T-cell (primary cell): ENCODE measurements at regions not wholly inside any gene's neighbourhood (a gene's known extent, or its start where the extent isn't known, plus 50 kb on each side); places are given as distances from the start of the nearest gene placed in this dataset.

Source experiments
- ATAC-seq, 4 experiments: fragments of 200-7000 bp in 3 of 4; fragments of 150-1000 bp in 1 of 4; cut with Tn5 transposase; replicated peaks in 1 of 4; 1 replicate in 3 of 4; 2 replicates in 1 of 4; pipeline ENCODE4 v1.10.0; 2021; ENCODE audit warnings: moderate library complexity in 3 of 4, mild to moderate bottlenecking in 2 of 4, moderate number of reproducible peaks in 1 of 4
- CTCF ChIA-PET, 2 donors: fragments of 300-600 bp; sonication (Branson Sonifier 250); formaldehyde crosslinking; loops; one replicate each; lab custom pipeline; 2022; ENCODE audit warnings: antibody characterized with exemption in 2 of 2; lab: Charles Lee
- POLR2A ChIA-PET, 2 donors: fragments of 300-600 bp; sonication (Branson Sonifier 250); formaldehyde crosslinking; loops; one replicate each; lab custom pipeline; 2022; ENCODE audit warnings: antibody characterized with exemption in 2 of 2; lab: Charles Lee
- DNase-seq, 35 experiments: peaks; one replicate each; pipeline versions ENCODE4 v3.0.0 to v3.0.0-alpha.2; 2013 to 2023
- H3K27ac ChIP-seq: one replicate; pipeline ENCODE4 v1.5.1; 2013; ENCODE audit warnings: low read length
- H3K27me3 ChIP-seq, 2 experiments: replicated peaks in 1 of 2; 1 replicate in 1 of 2; 2 replicates in 1 of 2; pipeline versions ENCODE4 v1.6.1 to v1.7.0; 2013; ENCODE audit warnings: low read length in 1 of 2, mixed read lengths in 1 of 2; ENCODE audit not compliant: control insufficient read depth in 2 of 2, insufficient read depth in 2 of 2; ENCODE audit errors: extremely low read depth in 1 of 2
- H3K36me3 ChIP-seq, 2 donors: 1 replicate in 1 of 2; 2 replicates in 1 of 2; pipeline versions ENCODE4 v1.6.1 to v1.7.0; 2013; ENCODE audit warnings: low read length in 1 of 2; ENCODE audit not compliant: control insufficient read depth in 2 of 2, insufficient read depth in 1 of 2; ENCODE audit errors: extremely low read depth in 1 of 2
- H3K4me1 ChIP-seq, 2 experiments: 1 replicate in 1 of 2; 2 replicates in 1 of 2; pipeline versions ENCODE4 v1.6.1 to v1.7.0; 2013; ENCODE audit warnings: low read length in 2 of 2, mixed read lengths in 1 of 2; ENCODE audit not compliant: insufficient read depth in 2 of 2, control insufficient read depth in 1 of 2; ENCODE audit errors: extremely low read depth in 1 of 2
- H3K4me3 ChIP-seq, 2 donors: 1 replicate in 1 of 2; 2 replicates in 1 of 2; pipeline versions ENCODE4 v1.5.1 to v1.7.0; 2013; ENCODE audit warnings: mild to moderate bottlenecking in 2 of 2, low read length in 1 of 2, moderate library complexity in 1 of 2; ENCODE audit not compliant: control insufficient read depth in 1 of 2; ENCODE audit errors: extremely low read depth in 1 of 2
- H3K9me3 ChIP-seq: 2 replicates; pipeline ENCODE4 v1.7.0; 2013
- H3K27ac Mint-ChIP-seq, 2 donors: one replicate each; pipeline ENCODE4 v1.8.0; 2020 to 2021; ENCODE audit warnings: mild to moderate bottlenecking in 2 of 2, mixed read lengths in 2 of 2
- H3K27me3 Mint-ChIP-seq, 2 donors: one replicate each; pipeline ENCODE4 v1.8.0; 2021 to 2022; ENCODE audit warnings: mixed read lengths in 2 of 2
- H3K36me3 Mint-ChIP-seq: one replicate; pipeline ENCODE4 v1.8.0; 2021; ENCODE audit warnings: mixed read lengths
- H3K4me1 Mint-ChIP-seq, 3 donors: one replicate each; pipeline ENCODE4 v1.8.0; 2020 to 2022; ENCODE audit warnings: mixed read lengths in 3 of 3, mild to moderate bottlenecking in 1 of 3
- H3K4me3 Mint-ChIP-seq, 3 donors: one replicate each; pipeline ENCODE4 v1.8.0; 2020 to 2022; ENCODE audit warnings: mild to moderate bottlenecking in 3 of 3, mixed read lengths in 3 of 3, moderate library complexity in 3 of 3
- H3K9me3 Mint-ChIP-seq, 3 donors: one replicate each; pipeline ENCODE4 v1.8.0; 2020 to 2022; ENCODE audit warnings: mixed read lengths in 3 of 3
- WGBS: methylation state at CpG from one replicate; pipeline ENCODE4 v1.1.5; 2013; ENCODE audit warnings: missing lambda C conversion rate; ENCODE audit not compliant: insufficient coverage; 5-methylcytosine and 5-hydroxymethylcytosine counted together

GRCh38 chr18:1865869-1866268 is 705.4 kb downstream of the METTL4 start:
- no peak for ATAC-seq
- 87% methylated on average over 3 of the region's 3 CpGs for WGBS
- DNase-seq, result no peak
- H3K27me3 ChIP-seq, result no peaks in the 10 kb centered on the region
- no peaks in the 10 kb centered on the region for H3K9me3 ChIP-seq
- H3K4me1 ChIP-seq, result no peaks in the 10 kb centered on the region
- Mint-ChIP-seq H3K27ac (no peak overlapping the region), H3K4me3 (no peak overlapping the region), H3K9me3 (peaks cover 0 to 12% (median 3%) of the 10 kb centered on the region in 3 donors), H3K4me1 (no peaks in the 10 kb centered on the region), H3K27me3 (peaks cover 0 to 3% of the 10 kb centered on the region in 2 donors), H3K36me3 (no peaks in the 10 kb centered on the region)
- no peak overlapping the region for H3K4me3 ChIP-seq
- CTCF ChIA-PET, result no interaction called here
- POLR2A ChIA-PET, result no interaction called here
- no peak overlapping the region for H3K27ac ChIP-seq
- no peaks in the 10 kb centered on the region for H3K36me3 ChIP-seq

GRCh38 chr18:1872274-1872673 is 699.0 kb downstream of the METTL4 start:
- Mint-ChIP-seq H3K4me1 (no peaks in the 10 kb centered on the region), H3K9me3 (peaks cover 0 to 2% (median 0%) of the 10 kb centered on the region in 3 donors), H3K27me3 (no peaks in the 10 kb centered on the region), H3K4me3 (no peak overlapping the region), H3K36me3 (no peaks in the 10 kb centered on the region), H3K27ac (no peak overlapping the region)
- DNase-seq (no peak), ATAC-seq (no peak)
- Histone ChIP-seq H3K36me3 (no peaks in the 10 kb centered on the region), H3K27me3 (no peaks in the 10 kb centered on the region), H3K9me3 (no peaks in the 10 kb centered on the region), H3K4me1 (no peaks in the 10 kb centered on the region), H3K4me3 (no peak overlapping the region), H3K27ac (no peak overlapping the region)
- no CpG with 5 or more reads among the region's 2 CpGs for WGBS
- ChIA-PET POLR2A (no interaction called here), CTCF (no interaction called here)

GRCh38 chr18:1875219-1875618 is 696.1 kb downstream of the METTL4 start:
- H3K36me3 ChIP-seq, result no peaks in the 10 kb centered on the region
- Mint-ChIP-seq H3K27ac (no peak overlapping the region), H3K9me3 (no peaks in the 10 kb centered on the region), H3K27me3 (no peaks in the 10 kb centered on the region), H3K36me3 (no peaks in the 10 kb centered on the region), H3K4me1 (no peaks in the 10 kb centered on the region), H3K4me3 (no peak overlapping the region)
- CTCF ChIA-PET, result no interaction called here
- no peak for ATAC-seq
- WGBS, result 65% methylated on average over 3 of the region's 3 CpGs
- H3K27me3 ChIP-seq, result no peaks in the 10 kb centered on the region
- H3K4me3 ChIP-seq, result no peak overlapping the region
- no peak for DNase-seq
- POLR2A ChIA-PET, result interaction anchor here in 1 of 2 donors (0.6 kb wide), 1 partner anchor 335 kb away, joined by 6 read pairs; no protein-coding TSS in a partner anchor
- no peaks in the 10 kb centered on the region for H3K9me3 ChIP-seq
- no peak overlapping the region for H3K27ac ChIP-seq
- no peaks in the 10 kb centered on the region for H3K4me1 ChIP-seq

DNA sequence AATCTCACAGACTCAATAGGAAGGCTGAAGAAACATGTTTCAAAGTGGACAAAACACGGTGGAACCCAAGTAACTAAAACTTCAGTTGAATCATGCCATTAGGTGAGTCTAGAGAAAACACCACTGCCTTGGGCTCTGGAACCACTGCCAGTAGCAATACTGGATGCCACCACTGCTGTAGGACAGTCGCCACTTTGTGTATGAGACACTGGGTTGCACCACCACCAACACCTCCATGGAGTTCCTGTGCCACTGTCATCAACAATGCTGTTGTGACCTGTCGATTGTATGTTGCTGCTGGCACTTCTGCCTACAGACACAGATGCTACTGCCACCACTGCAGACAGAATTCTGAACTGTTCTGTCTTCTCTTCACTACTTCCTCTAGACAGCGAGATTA is 686.7 kb downstream of the METTL4 start:
- CTCF ChIA-PET, result no interaction called here
- POLR2A ChIA-PET, result no interaction called here
- no peak overlapping the region for H3K27ac Mint-ChIP-seq

GRCh38 chr18:1891641-1892040 is 679.7 kb downstream of the METTL4 start:
- no peaks in the 10 kb centered on the region for H3K4me1 ChIP-seq
- no peak overlapping the region for H3K27ac ChIP-seq
- no CpG with 5 or more reads among the region's 1 CpG for WGBS
- no peak overlapping the region for H3K27ac Mint-ChIP-seq
- no peaks in the 10 kb centered on the region for H3K9me3 ChIP-seq
- H3K36me3 Mint-ChIP-seq, result no peaks in the 10 kb centered on the region
- ChIA-PET POLR2A (no interaction called here), CTCF (no interaction called here)
- ATAC-seq (no peak), DNase-seq (no peak)
- H3K36me3 ChIP-seq, result no peaks in the 10 kb centered on the region
- no peaks in the 10 kb centered on the region for H3K27me3 ChIP-seq
- peaks cover 0 to 7% (median 4%) of the 10 kb centered on the region in 3 donors for H3K9me3 Mint-ChIP-seq
- no peak overlapping the region for H3K4me3 Mint-ChIP-seq
- H3K4me3 ChIP-seq, result no peak overlapping the region
- peaks cover 0 to 4% of the 10 kb centered on the region in 2 donors for H3K27me3 Mint-ChIP-seq
- H3K4me1 Mint-ChIP-seq, result no peaks in the 10 kb centered on the region

More for the DNA sequence above, 686.7 kb downstream of the METTL4 start:
- H3K36me3 ChIP-seq, result no peaks in the 10 kb centered on the region
- DNase-seq (no peak), ATAC-seq (no peak)
- H3K9me3 ChIP-seq, result no peaks in the 10 kb centered on the region
- H3K27me3 ChIP-seq, result no peaks in the 10 kb centered on the region
- H3K4me3 ChIP-seq, result no peak overlapping the region
- H3K4me3 Mint-ChIP-seq, result no peak overlapping the region
- no peak overlapping the region for H3K27ac ChIP-seq
- H3K36me3 Mint-ChIP-seq, result no peaks in the 10 kb centered on the region
- peaks cover 4 to 7% (median 5%) of the 10 kb centered on the region in 3 donors for H3K9me3 Mint-ChIP-seq
- H3K27me3 Mint-ChIP-seq, result no peaks in the 10 kb centered on the region
- H3K4me1 ChIP-seq, result no peaks in the 10 kb centered on the region
- 92% methylated on average over 2 of the region's 4 CpGs for WGBS
- H3K4me1 Mint-ChIP-seq, result no peaks in the 10 kb centered on the region

DNA sequence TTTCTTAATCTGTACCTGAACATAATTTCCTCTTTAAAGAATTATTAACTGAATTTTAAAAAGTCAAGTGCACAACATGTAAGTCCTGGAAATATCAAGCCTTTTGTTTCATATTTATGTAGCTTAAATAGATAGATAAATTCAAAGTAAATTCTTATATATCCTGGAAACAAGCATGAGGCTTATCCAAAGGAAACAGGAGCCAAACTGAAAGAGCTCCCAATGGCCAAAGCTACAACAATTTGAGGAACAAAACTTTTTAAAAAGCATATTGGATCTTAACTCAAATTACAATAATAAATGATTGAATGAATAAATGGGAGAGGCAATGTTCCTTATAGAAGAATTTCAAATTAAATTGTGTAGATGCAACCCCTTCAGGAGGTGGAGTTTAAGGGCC is 679.1 kb downstream of the METTL4 start:
- H3K27ac Mint-ChIP-seq, result no peak overlapping the region
- no peak for DNase-seq
- no peaks in the 10 kb centered on the region for H3K36me3 Mint-ChIP-seq
- peaks cover 0 to 4% of the 10 kb centered on the region in 2 donors for H3K27me3 Mint-ChIP-seq
- Histone ChIP-seq H3K36me3 (no peaks in the 10 kb centered on the region), H3K4me3 (no peak overlapping the region), H3K4me1 (no peaks in the 10 kb centered on the region), H3K9me3 (no peaks in the 10 kb centered on the region), H3K27me3 (no peaks in the 10 kb centered on the region), H3K27ac (no peak overlapping the region)
- H3K9me3 Mint-ChIP-seq, result peaks cover 0 to 7% (median 2%) of the 10 kb centered on the region in 3 donors
- H3K4me1 Mint-ChIP-seq, result no peaks in the 10 kb centered on the region
- ATAC-seq, result no peak
- H3K4me3 Mint-ChIP-seq, result no peak overlapping the region
- CTCF ChIA-PET, result no interaction called here
- POLR2A ChIA-PET, result no interaction called here
